Thyroid gland (tissue), 4 donors: ENCODE measurements at regions not wholly inside any gene's neighbourhood (a gene's known extent, or its start where the extent isn't known, plus 50 kb on each side); places are given as distances from the start of the nearest gene placed in this dataset.

Experiments
- CTCF ChIP-seq, 6 experiments: fragments of 200-600 bp in 3 of 6; fragments of 450-650 bp in 3 of 6; sonication (generic) in 3 of 6; IDR thresholded peaks; one replicate each; pipeline ENCODE4 v1.5.1; 2016 to 2019; ENCODE audit warnings: antibody characterized with exemption in 6 of 6, mild to moderate bottlenecking in 2 of 6, inconsistent platforms in 1 of 6, moderate library complexity in 1 of 6
- POLR2A ChIP-seq, 2 donors: fragments of 450-650 bp; IDR thresholded peaks; one replicate each; pipeline ENCODE4 v1.6.1; 2017; ENCODE audit warnings: antibody characterized with exemption in 2 of 2, mild to moderate bottlenecking in 2 of 2, moderate library complexity in 1 of 2

DNA sequence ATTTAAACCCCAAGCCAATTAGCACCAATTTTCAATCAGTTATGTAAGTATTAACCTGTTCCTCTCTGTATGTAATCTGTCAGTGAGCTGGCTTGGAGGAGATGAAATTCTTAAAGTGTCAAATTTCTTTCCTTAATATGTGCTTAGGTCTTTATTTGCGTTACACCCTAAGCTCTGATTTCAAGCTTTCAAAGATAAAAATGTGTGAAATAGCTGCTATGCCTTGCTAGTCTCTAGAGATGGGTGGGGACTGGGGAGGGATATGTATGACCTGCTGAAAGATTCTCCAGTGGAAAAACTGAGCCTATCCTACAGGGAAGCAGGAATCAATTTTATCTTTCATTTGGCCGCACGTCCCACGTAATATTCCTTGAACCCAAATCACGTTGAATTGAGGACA is 264.5 kb downstream of the RND3 start:
- no peak for TF ChIP-seq CTCF (IDR thresholded peaks at IDR 0.05)
- no peak for TF ChIP-seq POLR2A (IDR thresholded peaks at IDR 0.05)
